Endothelial cell of hepatic sinusoid (primary cell): ENCODE measurements at regions not wholly inside any gene's neighbourhood (a gene's known extent, or its start where the extent isn't known, plus 50 kb on each side); places are given as distances from the start of the nearest gene placed in this dataset.
"Not testable (repeated sequence)": the region's sequence is repeated elsewhere in the genome, so short reads cannot be mapped to it uniquely, and the experiment has no call there.

ENCODE experiments used
- in situ Hi-C: cut with HindIII; loops from 2 replicates; pipeline ENCODE4 v1.10.0; 2017; ENCODE audit warnings: low sequenced_read_pairs

DNA sequence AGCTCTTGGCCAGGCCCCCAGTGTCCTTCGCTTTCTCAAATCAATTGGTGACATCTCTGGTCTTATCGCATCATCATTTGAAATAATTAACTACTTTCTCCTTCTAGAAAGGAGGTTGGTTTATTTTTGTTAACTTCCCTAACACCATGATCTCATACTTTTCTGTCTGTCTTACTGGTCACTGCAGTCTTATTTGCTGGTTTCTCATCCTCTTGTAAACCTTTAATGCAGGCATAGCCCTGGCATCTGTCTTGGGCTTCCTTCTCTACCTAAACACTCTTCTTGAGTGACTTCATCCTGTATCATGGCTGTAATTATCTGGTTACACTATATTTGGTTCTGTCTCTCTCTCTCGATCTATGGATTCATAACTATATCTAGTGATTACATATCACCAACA, 152.8 kb downstream of the CYSLTR2 start:
- in situ Hi-C loops = no loop called here

DNA sequence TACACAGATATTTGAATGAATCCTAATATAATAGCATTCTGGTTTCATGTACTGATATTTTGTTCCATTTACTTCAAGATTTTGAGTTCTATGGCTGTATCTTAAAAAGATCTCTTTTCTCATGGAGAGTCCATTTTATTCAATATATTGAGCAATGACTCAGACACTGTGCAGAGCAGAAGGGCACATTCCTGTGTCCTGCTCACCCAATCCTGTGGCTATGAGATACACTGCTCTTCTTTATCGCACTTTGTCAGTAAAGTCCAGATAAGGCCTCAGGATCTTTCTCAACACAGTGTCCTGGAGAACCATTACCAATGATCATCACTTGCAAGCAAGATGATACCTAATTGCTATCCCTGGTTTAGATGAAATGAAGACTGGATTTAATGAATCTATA, 155.0 kb downstream of the CYSLTR2 start:
- in situ Hi-C loops = no loop called here

- in situ Hi-C loops = loop anchor here (5.0 kb wide), 1 partner anchor 58 kb away; no protein-coding TSS in a partner anchor
Measured at GRCh38 chr13:48810013-48810412, 156.3 kb downstream of the CYSLTR2 start.

GRCh38 chr13:48813518-48813917, 159.8 kb downstream of the CYSLTR2 start:
- in situ Hi-C loops = loop anchor here (5.0 kb wide), 1 partner anchor 61 kb away; no protein-coding TSS in a partner anchor

DNA sequence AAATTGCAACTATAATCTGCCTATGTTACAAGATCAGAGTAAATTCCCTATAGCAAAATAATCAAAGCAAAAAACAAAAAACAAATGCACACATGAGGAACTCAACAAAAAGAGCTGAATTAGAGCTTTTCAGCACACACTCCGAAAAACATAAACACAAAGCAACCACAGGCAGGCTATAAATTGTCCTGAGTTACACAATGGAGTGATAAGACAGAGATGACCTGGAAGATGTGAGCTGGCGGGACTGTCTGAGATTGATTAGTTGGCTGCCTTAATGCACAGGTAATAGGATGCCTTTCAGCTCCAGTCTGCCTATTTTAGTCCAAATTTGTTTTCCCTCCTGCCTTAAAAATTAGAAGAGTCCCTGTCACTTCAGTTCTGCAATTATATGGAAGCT, 159.0 kb upstream of the FNDC3A start:
- in situ Hi-C loops = no loop called here

DNA sequence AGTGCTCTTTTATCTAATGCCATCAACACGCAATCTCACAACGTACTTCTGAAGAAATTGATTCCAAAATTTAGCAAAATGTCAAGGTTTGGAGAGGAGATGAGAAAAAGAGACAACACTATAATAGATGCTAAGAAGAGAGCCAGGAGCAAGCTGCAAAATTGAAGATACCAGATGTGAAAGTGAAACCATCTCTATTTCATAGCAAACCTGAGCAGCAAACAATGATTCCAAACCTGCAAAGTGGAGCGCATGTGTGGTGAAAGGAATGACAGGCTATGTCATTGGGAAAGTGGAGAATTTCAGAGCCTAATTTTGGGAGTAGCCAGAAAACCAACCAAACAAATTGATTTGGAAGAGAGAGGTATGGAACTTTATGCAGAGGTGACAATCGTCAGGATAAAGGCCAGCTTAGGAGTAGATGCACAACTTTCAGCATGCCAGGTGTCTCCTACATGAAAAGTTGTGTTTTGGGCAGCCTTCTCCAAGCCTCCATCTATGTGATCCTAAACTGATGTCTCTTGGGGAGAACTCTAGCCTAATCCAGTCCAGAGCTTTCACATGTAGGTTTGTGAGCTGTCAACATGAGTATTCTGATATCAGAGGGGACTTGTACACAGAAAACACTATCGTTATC, 158.4 kb upstream of the FNDC3A start:
- in situ Hi-C loops = no loop called here

DNA sequence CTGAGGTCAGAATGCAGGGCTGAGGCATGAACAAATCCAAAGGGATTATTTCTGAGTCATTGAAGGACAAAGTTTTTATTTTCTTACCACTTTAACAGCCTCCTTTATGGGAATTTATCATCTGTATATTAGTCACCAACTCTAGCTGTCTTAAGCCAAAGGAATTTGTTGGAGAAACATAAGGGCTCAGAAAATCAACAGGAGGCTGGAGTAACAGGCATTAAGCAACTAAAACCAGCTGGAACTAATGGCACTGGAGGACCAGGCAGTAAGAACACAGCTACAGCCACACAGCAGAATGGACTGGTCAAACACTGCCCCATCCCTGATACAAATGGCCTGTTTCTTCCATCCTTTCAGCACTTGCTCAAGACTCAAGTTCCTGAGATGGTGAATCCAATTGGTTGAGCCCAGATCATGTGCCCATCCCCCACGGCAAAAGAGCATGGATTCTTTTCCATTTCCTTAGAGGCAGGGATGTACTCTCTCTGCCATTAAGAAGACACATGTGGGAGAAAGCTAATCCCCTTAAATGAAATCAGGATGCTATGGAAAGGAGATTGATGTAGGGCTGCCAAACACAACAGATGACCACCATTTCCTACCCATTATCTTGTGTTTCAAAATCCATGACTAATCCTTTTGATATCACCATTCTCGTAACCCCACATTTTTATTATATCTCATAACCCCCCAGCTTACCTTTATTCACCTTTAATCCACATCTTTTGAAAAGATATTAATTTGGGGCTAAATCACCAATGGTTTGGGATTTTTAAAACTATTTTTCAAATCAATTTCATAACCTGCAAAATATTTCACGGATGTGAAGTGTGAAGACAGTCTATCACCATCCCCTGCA, 157.0 kb upstream of the FNDC3A start:
- in situ Hi-C loops = no loop called here

GRCh38 chr13:48819376-48819775, 156.3 kb upstream of the FNDC3A start:
- in situ Hi-C loops = no loop called here

DNA sequence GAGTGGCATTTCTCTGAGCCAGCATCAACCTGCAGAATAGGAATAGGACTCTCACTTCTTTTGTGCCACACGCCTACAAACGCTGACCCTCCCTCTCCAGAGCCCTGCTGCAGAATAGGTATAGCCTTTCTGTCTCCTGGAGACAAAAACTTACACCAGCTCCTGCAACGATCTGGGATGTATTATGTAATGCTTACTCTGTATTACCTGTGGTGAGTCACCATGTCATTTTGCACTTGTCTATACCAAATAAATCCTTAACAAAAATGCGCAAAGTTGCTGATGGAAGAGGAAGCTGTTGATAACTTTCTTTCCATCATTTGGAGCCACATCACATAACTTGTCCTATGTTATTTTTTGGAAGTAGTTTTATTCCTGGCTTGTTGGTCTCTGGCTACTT, 155.8 kb upstream of the FNDC3A start:
- in situ Hi-C loops = no loop called here

GRCh38 chr13:48823526-48823925, 152.2 kb upstream of the FNDC3A start:
- in situ Hi-C loops = not testable (repeated sequence)

DNA sequence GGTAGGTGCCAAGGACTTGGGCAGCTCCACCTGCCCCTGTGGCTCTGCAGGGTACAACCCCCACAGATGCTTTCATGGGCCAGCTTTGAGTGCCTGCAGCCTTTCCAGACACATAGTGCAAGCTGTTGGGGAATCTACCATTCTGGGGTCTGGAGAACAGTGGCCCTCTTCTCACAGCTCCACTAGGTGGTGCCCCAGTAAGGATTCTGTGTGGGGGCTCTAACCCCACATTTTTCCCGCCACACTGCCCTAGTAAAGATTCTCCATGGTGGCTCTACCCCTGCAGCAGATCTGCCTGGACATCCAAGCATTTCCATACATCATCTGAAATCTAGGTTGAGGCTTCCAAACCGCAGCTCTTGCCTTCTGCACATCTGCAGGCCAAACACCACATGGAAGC, 149.7 kb upstream of the FNDC3A start:
- in situ Hi-C loops = no loop called here

DNA sequence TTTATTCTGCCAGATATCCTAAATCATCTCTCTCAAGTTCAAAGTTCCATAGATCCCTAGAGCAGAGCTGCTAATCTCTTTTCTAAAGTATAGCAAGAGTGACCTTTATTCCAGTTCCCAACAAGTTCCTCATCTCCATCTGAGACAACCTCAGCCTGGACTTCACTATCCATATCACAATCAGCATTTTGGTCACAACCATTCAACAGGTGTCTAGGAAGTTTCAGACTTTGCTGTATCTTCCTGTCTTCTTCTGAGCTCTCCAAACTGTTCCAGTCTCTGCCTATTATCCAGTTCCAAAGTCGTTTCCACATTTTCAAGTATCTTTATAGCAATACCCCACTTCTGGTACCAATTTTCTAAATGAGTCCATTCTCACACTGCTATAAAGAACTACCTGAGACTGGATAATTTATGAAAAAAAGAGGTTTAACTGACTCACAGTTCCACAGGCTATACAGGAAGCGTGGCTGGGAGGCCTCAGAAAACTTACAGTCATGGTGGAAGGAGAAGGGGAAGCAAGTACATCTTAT, 148.7 kb upstream of the FNDC3A start:
- in situ Hi-C loops = not testable (repeated sequence)

DNA sequence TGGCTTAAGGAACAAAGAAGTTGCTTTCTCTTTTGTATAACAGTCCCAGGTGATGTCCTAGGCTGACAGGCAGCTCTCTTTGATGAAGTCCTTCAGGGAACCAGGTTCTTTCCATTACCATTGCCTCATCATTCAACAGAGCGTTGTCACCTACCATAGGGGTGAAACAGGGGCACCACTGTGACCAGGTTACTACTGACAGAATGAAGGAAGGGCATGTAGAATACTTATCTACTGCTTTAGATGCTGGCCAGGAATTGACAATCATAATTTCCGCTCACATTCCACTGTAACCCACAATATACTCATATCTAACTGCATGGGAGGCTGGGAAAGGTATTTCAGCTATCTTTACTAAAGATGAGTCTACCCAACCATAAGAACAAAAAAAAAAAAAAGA, 148.0 kb upstream of the FNDC3A start:
- in situ Hi-C loops = no loop called here

- in situ Hi-C loops = no loop called here
Measured at GRCh38 chr13:48828962-48829411, 146.7 kb upstream of the FNDC3A start.

DNA sequence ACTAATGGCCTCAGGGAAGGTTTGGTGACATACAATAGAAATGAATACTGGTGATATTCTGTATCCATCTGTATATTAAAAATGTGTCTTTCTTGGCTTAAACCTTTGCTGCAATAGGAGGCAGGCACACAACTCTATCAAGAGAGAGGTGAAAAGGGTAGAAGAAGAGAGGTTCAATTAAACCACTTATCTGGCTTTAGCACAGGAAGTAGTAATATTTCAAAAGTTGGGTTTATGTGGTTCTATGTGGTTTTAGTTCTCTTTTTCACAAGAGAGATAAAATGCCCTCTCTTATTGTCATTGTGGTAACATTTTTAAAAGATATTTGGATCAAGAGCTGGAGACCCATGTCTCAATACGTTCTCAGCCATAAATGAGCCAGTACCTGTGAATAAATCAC, 146.2 kb upstream of the FNDC3A start:
- in situ Hi-C loops = no loop called here

- in situ Hi-C loops = no loop called here
Measured at GRCh38 chr13:48831248-48831647, 144.5 kb upstream of the FNDC3A start.

DNA sequence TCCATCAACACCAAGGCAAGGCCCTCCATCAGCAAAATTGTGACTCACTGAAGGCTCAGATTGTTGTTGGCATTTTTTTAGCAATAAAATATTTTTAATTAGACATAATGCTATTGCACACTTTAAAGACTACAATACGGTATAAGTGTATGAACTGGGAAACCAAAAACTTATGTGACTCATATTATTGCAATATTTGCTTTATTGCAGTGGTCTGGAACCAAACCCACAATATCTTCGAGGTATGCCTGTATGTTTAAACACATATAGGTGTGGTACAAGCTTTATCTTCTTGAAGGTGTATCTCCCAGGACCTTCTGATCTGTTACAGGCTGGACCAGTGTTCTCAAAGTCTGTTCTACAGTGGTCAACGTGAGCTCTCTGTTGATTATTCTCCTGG, 142.3 kb upstream of the FNDC3A start:
- in situ Hi-C loops = no loop called here

- in situ Hi-C loops = not testable (repeated sequence)
Measured at GRCh38 chr13:48835326-48835725, 140.4 kb upstream of the FNDC3A start.

DNA sequence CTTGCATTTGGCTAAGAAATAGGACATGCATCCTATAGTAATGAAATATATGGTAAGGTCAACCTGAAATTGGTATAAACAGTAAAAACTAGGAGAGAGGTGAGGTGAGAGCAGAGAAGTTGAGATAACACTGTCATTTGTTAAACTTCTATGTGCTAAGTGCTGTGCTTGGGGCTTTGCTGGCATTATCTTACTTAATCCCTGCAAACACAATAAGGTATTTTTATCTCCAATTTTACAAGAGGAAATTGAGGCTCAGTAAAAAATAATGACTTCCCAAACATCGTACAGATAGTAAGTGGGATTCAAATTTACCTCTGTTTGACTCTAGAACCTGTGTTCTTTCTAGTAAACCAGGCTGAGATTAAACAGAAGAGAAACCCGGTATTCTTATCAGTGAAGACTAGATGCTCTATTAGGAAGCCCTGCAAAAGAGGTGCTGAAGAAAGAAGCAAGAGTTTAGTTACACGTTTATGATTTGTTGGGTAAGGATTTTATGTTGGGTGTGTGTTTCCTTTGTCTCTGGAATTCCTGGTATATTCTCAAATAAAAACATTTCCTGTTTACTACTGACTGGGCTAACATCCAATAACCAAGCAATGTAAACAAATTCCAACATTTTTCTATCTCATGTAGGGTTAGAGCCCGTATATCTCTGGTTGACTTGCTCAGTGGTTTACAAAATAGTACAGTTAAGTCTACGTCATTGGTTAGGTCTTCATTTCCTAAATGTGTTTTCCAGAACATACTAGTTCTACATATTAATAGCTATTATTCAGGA, 137.3 kb upstream of the FNDC3A start:
- in situ Hi-C loops = no loop called here

DNA sequence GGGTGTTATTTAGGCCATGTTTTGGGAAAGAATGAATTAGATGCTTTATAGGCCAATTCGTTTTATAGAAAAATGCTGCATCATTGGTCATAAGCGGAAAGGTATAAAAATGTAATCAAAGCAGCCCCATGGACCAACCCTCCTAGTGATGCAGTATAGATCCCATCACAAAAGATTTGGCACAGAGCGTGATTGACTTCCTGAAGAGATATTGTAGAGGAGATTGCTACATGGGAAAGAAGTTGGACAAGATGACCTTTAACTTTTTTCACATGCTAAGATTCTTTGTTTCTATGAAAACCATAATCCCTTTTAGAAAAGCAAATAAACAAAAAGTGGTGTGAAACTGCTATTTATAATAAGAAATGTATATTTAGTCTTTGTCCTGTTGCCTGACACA, 136.5 kb upstream of the FNDC3A start:
- in situ Hi-C loops = no loop called here

- in situ Hi-C loops = no loop called here
Measured at GRCh38 chr13:48840366-48840765, 135.3 kb upstream of the FNDC3A start.
